ENCODE measurements at regions not wholly inside any gene's neighbourhood (a gene's known extent, or its start where the extent isn't known, plus 50 kb on each side); places are given as distances from the start of the nearest gene placed in this dataset.
"Not testable (repeated sequence)": the region's sequence is repeated elsewhere in the genome, so short reads cannot be mapped to it uniquely, and the experiment has no call there.

DNA sequence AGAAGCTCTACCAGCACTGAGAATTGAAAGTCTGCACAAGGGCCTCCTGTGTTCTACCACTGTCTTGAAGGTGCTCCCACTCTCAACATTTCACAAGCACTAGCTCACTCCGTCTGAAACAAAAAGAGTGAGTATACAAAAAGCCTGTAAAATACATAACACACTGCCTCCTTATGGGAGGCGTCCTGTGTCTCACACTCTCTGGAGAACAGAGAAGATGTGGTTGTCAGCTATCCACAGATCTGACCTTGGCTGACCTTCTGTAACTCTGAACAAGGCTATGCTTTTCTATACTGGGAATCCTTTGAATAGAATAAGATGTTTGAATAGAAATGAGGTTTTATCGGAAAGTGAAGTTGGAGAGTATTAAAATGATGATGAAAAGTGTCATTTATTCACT, 171.3 kb upstream of the TMEM45B start:
- ChIA-PET CTCF (no interaction called here), RAD21 (ENCODE audit: unreplicated experiment) (no interaction called here)
- no peak for ATAC-seq

DNA sequence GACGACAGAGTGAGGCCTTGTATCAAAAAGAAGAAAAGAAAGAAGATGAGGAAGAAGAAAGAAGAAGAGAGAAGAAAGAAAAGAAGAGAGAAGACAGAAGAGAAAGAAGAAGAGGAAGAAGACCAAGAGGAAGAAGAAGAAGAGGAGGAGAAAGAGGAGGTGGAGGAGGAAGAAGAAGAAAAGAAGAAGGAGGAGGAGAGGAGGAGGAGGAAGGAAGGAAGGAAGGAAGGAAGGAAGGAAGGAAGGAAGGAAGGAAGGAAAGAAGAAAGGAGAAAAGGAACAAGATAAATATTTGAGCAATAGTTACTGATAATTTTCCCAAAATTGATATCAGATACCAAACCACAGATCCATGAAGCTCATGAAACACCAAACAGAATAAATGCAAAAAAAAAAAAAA, 169.7 kb upstream of the TMEM45B start:
- RAD21 ChIA-PET (ENCODE audit: unreplicated experiment) = no interaction called here
- H3K9ac ChIP-seq (ENCODE audit: control insufficient read depth, insufficient read depth, low read length) = no peak overlapping the region
- H2AFZ ChIP-seq (ENCODE audit: control insufficient read depth, low read depth, low read length) = no peak overlapping the region
- in situ Hi-C loops (cut with MboI) = no loop called here
- TF ChIP-seq RAD51 (IDR thresholded peaks at IDR 0.05) (no peak), CBX5 (IDR thresholded peaks at IDR 0.05; ENCODE audit: low read depth) (no peak), POLR2A (IDR thresholded peaks at IDR 0.05; ENCODE audit: low read depth, low read length) (no peak), FOXM1 (IDR thresholded peaks at IDR 0.05; ENCODE audit: low read depth, low read length) (no peak), RUNX3 (IDR thresholded peaks at IDR 0.05; ENCODE audit: low read length) (no peak)
- POLR2A ChIA-PET = no interaction called here
- H3K27ac ChIP-seq (ENCODE audit: control insufficient read depth, insufficient read depth) = no peak overlapping the region
- no TSS peak for BruUV-seq (replicated peaks)
- peaks cover 0 to 1% of the 10 kb centered on the region in 2 experiments; a peak in 1 of 4 replicates for H3K27me3 ChIP-seq (replicated peaks in 1 of 2; ENCODE audit: control insufficient read depth in 2 of 2, insufficient read depth in 2 of 2, low read length in 1 of 2)
- H3K9me3 ChIP-seq (replicated peaks; ENCODE audit: control insufficient read depth, insufficient read depth, low read length) = no peaks in the 10 kb centered on the region
- CTCF ChIA-PET = no interaction called here
- no peaks in the 10 kb centered on the region for H3K36me3 ChIP-seq (ENCODE audit: control insufficient read depth in 2 of 2, insufficient read depth in 2 of 2, low read length in 1 of 2)
- no peaks in the 10 kb centered on the region for H4K20me1 ChIP-seq (ENCODE audit: control insufficient read depth, insufficient read depth)
- no peak for FAIRE-seq
- no peaks in the 10 kb centered on the region for H3K4me1 ChIP-seq (ENCODE audit: control insufficient read depth, insufficient read depth, low read length)
- no peaks in the 10 kb centered on the region for H3K79me2 ChIP-seq (ENCODE audit: control insufficient read depth, insufficient read depth, low read length)
- no peak for ATAC-seq
- SMC1A ChIA-PET (ENCODE audit: uncharacterized antibody, unreplicated experiment) = no interaction called here
- H3K4me2 ChIP-seq (ENCODE audit: control insufficient read depth, insufficient read depth) = no peak overlapping the region
- intact Hi-C loops (cut with micrococcal nuclease; ENCODE audit: unreplicated experiment) = no loop called here
- DNase-seq (ENCODE audit: low read depth, low spot score) = no peak
- no peak overlapping the region for H3K4me3 ChIP-seq
- 0% methylated on average over 1 of the region's 1 CpG for WGBS (ENCODE audit: insufficient coverage, insufficient replicate concordance, low lambda C conversion rate, missing lambda C conversion rate)

More for the DNA sequence above, 171.3 kb upstream of the TMEM45B start:
- Histone ChIP-seq H3K9ac (ENCODE audit: control insufficient read depth, insufficient read depth, low read length) (no peak overlapping the region), H3K9me3 (replicated peaks; ENCODE audit: control insufficient read depth, insufficient read depth, low read length) (no peaks in the 10 kb centered on the region), H3K27me3 (replicated peaks in 1 of 2; ENCODE audit: control insufficient read depth in 2 of 2, insufficient read depth in 2 of 2, low read length in 1 of 2) (peaks cover 0 to 1% of the 10 kb centered on the region in 2 experiments; a peak in 1 of 4 replicates), H3K79me2 (ENCODE audit: control insufficient read depth, insufficient read depth, low read length) (no peaks in the 10 kb centered on the region), H3K4me1 (ENCODE audit: control insufficient read depth, insufficient read depth, low read length) (no peaks in the 10 kb centered on the region), H3K27ac (ENCODE audit: control insufficient read depth, insufficient read depth) (no peak overlapping the region), H4K20me1 (ENCODE audit: control insufficient read depth, insufficient read depth) (no peaks in the 10 kb centered on the region), H3K4me3 (no peak overlapping the region), H2AFZ (ENCODE audit: control insufficient read depth, low read depth, low read length) (no peak overlapping the region), H3K4me2 (ENCODE audit: control insufficient read depth, insufficient read depth) (no peak overlapping the region), H3K36me3 (ENCODE audit: control insufficient read depth in 2 of 2, insufficient read depth in 2 of 2, low read length in 1 of 2) (no peaks in the 10 kb centered on the region)
- POLR2A ChIA-PET = no interaction called here
- SMC1A ChIA-PET (ENCODE audit: uncharacterized antibody, unreplicated experiment) = no interaction called here
- no peak for DNase-seq (ENCODE audit: low read depth, low spot score)
- intact Hi-C loops (cut with micrococcal nuclease; ENCODE audit: unreplicated experiment) (no loop called here), in situ Hi-C loops (cut with MboI) (no loop called here)
- BruUV-seq (replicated peaks) = no TSS peak
- TF ChIP-seq RAD21 (IDR thresholded peaks at IDR 0.05; ENCODE audit: insufficient read depth, low read depth, low read length) (no peak), ZNF207 (IDR thresholded peaks at IDR 0.05; ENCODE audit: borderline replicate concordance) (no peak), FOXK2 (IDR thresholded peaks at IDR 0.05) (no peak), IRF4 (IDR thresholded peaks at IDR 0.05; ENCODE audit: low read depth, low read length) (no peak), ZSCAN29 (IDR thresholded peaks at IDR 0.05) (no peak)
- TF ChIP-seq, protein P1, sequence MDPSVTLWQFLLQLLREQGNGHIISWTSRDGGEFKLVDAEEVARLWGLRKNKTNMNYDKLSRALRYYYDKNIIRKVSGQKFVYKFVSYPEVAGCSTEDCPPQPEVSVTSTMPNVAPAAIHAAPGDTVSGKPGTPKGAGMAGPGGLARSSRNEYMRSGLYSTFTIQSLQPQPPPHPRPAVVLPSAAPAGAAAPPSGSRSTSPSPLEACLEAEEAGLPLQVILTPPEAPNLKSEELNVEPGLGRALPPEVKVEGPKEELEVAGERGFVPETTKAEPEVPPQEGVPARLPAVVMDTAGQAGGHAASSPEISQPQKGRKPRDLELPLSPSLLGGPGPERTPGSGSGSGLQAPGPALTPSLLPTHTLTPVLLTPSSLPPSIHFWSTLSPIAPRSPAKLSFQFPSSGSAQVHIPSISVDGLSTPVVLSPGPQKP (IDR thresholded peaks at IDR 0.05; ENCODE audit: low read depth, low read length) = no peak
- 10% methylated on average over 3 of the region's 3 CpGs for WGBS (ENCODE audit: insufficient coverage, insufficient replicate concordance, low lambda C conversion rate, missing lambda C conversion rate)
- no peak for FAIRE-seq

DNA sequence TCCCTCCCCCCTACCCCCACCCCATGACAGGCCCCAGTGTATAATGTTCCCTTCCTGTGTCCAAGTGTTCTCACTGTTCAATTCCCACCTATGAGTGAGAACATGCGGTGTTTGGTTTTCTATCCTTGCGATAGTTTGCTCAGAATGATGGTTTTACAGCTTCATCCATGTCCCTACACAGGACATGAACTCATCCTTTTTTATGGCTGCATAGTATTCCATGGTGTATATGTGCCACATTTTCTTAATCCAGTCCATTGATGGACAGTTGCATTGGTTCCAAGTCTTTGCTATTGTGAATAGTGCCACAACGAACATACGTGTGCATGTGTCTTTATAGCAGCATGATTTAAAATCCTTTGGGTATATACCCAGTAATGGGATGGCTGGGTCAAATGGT, 165.6 kb upstream of the TMEM45B start:
- H2AFZ ChIP-seq (ENCODE audit: control insufficient read depth, low read depth, low read length); RAD21 ChIA-PET (ENCODE audit: unreplicated experiment); H3K9ac ChIP-seq (ENCODE audit: control insufficient read depth, insufficient read depth, low read length); H4K20me1 ChIP-seq (ENCODE audit: control insufficient read depth, insufficient read depth); H3K4me1 ChIP-seq (ENCODE audit: control insufficient read depth, insufficient read depth, low read length); SMC1A ChIA-PET (ENCODE audit: uncharacterized antibody, unreplicated experiment); in situ Hi-C loops (cut with MboI); intact Hi-C loops (cut with micrococcal nuclease; ENCODE audit: unreplicated experiment); H3K36me3 ChIP-seq (ENCODE audit: control insufficient read depth in 2 of 2, insufficient read depth in 2 of 2, low read length in 1 of 2); H3K9me3 ChIP-seq (replicated peaks; ENCODE audit: control insufficient read depth, insufficient read depth, low read length); POLR2A ChIA-PET; ATAC-seq; FAIRE-seq; H3K79me2 ChIP-seq (ENCODE audit: control insufficient read depth, insufficient read depth, low read length); H3K4me3 ChIP-seq; CTCF ChIA-PET; H3K27ac ChIP-seq (ENCODE audit: control insufficient read depth, insufficient read depth); H3K4me2 ChIP-seq (ENCODE audit: control insufficient read depth, insufficient read depth); DNase-seq (ENCODE audit: low read depth, low spot score); H3K27me3 ChIP-seq (replicated peaks in 1 of 2; ENCODE audit: control insufficient read depth in 2 of 2, insufficient read depth in 2 of 2, low read length in 1 of 2); BruUV-seq (replicated peaks): not testable (repeated sequence)
- 68% methylated on average over 4 of the region's 4 CpGs for WGBS (ENCODE audit: insufficient coverage, insufficient replicate concordance, low lambda C conversion rate, missing lambda C conversion rate)
